ENCODE measurements at regions not wholly inside any gene's neighbourhood (a gene's known extent, or its start where the extent isn't known, plus 50 kb on each side); places are given as distances from the start of the nearest gene placed in this dataset.

GRCh38 chr2:128435576-128436478 is 117.2 kb upstream of the HS6ST1 start:
- BruUV-seq (replicated peaks) = no TSS peak
- no peak overlapping the region for H3K4me3 ChIP-seq (ENCODE audit: low read depth, low read length)
- Mint-ChIP-seq H3K4me3 (ENCODE audit: unreplicated experiment) (no peak overlapping the region), H3K4me1 (ENCODE audit: low read depth, unreplicated experiment) (no peaks in the 10 kb centered on the region), H3K9me3 (ENCODE audit: unreplicated experiment) (no peaks in the 10 kb centered on the region), H3K27me3 (ENCODE audit: insufficient read depth, unreplicated experiment) (peaks cover 3% of the 10 kb centered on the region), H3K27ac (ENCODE audit: unreplicated experiment) (no peak overlapping the region), H3K36me3 (ENCODE audit: insufficient read depth, unreplicated experiment) (no peaks in the 10 kb centered on the region)
- no peaks in the 10 kb centered on the region for H3K4me1 ChIP-seq
- POLR2A ChIA-PET = no interaction called here
- H3K27me3 ChIP-seq (replicated peaks; ENCODE audit: control insufficient read depth, insufficient read depth, low read length) = no peaks in the 10 kb centered on the region
- 0 out of 2 replicates have a peak, but pooled peaks cover 4% of the 10 kb centered on the region for H3K9me3 ChIP-seq
- peak in 1 of 2 experiments; percentile 7 for DNase-seq
- no peak for TF ChIP-seq CTCF (IDR thresholded peaks at IDR 0.05; ENCODE audit: insufficient read depth in 1 of 2, low read depth in 1 of 2, low read length in 1 of 2, severe bottlenecking in 1 of 2, unreplicated experiment in 1 of 2)
- no peaks in the 10 kb centered on the region for H3K36me3 ChIP-seq (ENCODE audit: control insufficient read depth, insufficient read depth, low read length)
- intact Hi-C loops (cut with micrococcal nuclease; ENCODE audit: unreplicated experiment) = no loop called here
- CTCF ChIA-PET = no interaction called here

GRCh38 chr2:128436479-128437203 is 118.0 kb upstream of the HS6ST1 start:
- BruUV-seq (replicated peaks) = no TSS peak

More at GRCh38 chr2:128436479-128437203, 118.0 kb upstream of the HS6ST1 start:
- ChIA-PET POLR2A (no interaction called here), CTCF (no interaction called here)
- Mint-ChIP-seq H3K27me3 (ENCODE audit: insufficient read depth, unreplicated experiment) (peaks cover 3% of the 10 kb centered on the region), H3K27ac (ENCODE audit: unreplicated experiment) (no peak overlapping the region), H3K36me3 (ENCODE audit: insufficient read depth, unreplicated experiment) (no peaks in the 10 kb centered on the region), H3K4me3 (ENCODE audit: unreplicated experiment) (no peak overlapping the region), H3K4me1 (ENCODE audit: low read depth, unreplicated experiment) (no peaks in the 10 kb centered on the region), H3K9me3 (ENCODE audit: unreplicated experiment) (no peaks in the 10 kb centered on the region)
- H3K27me3 ChIP-seq (replicated peaks; ENCODE audit: control insufficient read depth, insufficient read depth, low read length) = no peaks in the 10 kb centered on the region
- H3K36me3 ChIP-seq (ENCODE audit: control insufficient read depth, insufficient read depth, low read length) = no peaks in the 10 kb centered on the region
- no peaks in the 10 kb centered on the region for H3K9me3 ChIP-seq
- H3K4me3 ChIP-seq (ENCODE audit: low read depth, low read length) = no peak overlapping the region
- intact Hi-C loops (cut with micrococcal nuclease; ENCODE audit: unreplicated experiment) = no loop called here
- no peaks in the 10 kb centered on the region for H3K4me1 ChIP-seq
- no peak for TF ChIP-seq CTCF (IDR thresholded peaks at IDR 0.05; ENCODE audit: insufficient read depth in 1 of 2, low read depth in 1 of 2, low read length in 1 of 2, severe bottlenecking in 1 of 2, unreplicated experiment in 1 of 2)
- peak in 1 of 2 experiments; percentile 22 for DNase-seq

All from Caco-2 (cell line).